HG02870 (cell line): ENCODE measurements at regions not wholly inside any gene's neighbourhood (a gene's known extent, or its start where the extent isn't known, plus 50 kb on each side); places are given as distances from the start of the nearest gene placed in this dataset.
A peak's percentile ranks its signal among the peaks of the same experiment; 100 is the strongest.
"Not testable (repeated sequence)": the region's sequence is repeated elsewhere in the genome, so short reads cannot be mapped to it uniquely, and the experiment has no call there.

Experiments
- ATAC-seq: cut with Tn5 transposase; IDR thresholded peaks from one replicate; pipeline ENCODE4 v1.9.1; 2021; ENCODE audit warnings: mild to moderate bottlenecking, moderate library complexity; ENCODE audit not compliant: unreplicated experiment

DNA sequence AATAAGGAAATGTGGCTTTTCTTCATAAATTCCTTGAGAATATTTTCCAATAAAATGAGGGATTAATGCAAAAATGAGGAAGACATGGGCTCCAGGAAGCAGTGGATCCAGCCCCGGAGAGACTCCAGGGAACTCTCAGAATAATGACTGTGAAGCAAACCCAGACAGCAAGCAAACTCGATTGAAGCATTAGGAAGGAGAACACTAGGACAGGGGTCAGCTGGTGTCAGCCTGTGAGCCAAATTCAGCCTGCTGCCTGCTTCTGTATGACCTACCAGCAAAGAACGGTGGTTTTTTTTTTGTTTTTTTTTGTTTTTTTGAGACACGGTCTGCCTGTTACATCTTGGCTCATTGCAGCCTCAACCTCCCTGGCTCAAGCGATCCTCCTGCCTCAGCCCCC is 133.9 kb upstream of the FOXN2 start:
- ATAC-seq = no peak

DNA sequence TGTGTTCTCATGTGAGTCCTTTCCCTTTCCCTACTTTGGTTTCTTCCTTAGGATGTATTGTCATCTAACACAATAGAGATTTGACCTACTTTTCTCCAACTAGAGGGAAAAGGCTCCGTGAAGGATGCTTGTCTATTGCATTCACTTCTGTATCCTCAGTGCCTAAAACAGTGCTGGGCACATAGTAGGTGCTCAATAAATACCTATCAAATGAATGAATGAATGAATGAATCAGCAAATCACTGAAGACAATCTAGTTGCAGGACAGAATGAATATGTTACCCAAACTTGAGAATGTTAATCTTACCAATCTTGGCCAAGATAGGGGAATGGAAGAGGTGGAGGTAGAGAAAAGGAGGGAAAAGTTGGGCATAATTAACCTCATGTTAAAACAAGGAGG is 131.2 kb upstream of the FOXN2 start:
- ATAC-seq = no peak

DNA sequence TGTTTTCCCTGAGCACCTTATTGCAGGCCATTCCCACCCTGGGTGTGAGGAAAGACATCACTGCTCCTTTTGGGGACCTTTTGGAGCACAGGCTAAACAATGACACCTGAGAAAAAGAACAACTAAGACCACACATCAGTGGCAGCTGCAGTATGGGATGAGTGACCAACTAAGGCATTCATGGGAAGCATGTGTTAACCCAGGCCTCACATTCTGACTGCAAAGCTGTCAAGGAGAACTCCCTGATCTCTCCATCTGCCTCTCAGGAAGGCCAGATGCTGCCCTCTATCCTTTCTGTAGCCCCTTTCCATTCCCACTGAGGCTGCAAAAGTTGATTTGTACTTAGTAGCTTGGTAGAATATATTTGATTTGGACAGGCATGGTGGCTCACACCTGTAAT is 130.5 kb upstream of the FOXN2 start:
- ATAC-seq = no peak

DNA sequence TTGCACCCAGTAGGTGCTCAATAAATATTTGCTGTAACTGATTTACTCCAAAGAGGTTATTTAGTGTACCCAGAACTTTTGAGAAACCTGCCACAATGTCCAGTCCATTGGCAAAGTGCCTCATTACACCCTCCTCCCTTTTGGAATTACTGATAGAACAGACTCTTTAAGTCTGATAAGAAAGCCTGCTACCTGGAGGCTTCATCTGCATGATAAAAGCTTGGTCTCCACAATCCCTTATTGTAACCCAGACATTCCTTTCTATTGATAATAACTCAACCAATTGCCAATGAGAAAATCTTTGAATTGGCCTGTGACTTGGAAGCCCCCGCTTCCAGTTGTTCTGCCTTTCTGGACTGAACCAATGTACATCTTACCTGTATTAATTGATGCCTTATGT is 127.0 kb upstream of the FOXN2 start:
- no peak for ATAC-seq

DNA sequence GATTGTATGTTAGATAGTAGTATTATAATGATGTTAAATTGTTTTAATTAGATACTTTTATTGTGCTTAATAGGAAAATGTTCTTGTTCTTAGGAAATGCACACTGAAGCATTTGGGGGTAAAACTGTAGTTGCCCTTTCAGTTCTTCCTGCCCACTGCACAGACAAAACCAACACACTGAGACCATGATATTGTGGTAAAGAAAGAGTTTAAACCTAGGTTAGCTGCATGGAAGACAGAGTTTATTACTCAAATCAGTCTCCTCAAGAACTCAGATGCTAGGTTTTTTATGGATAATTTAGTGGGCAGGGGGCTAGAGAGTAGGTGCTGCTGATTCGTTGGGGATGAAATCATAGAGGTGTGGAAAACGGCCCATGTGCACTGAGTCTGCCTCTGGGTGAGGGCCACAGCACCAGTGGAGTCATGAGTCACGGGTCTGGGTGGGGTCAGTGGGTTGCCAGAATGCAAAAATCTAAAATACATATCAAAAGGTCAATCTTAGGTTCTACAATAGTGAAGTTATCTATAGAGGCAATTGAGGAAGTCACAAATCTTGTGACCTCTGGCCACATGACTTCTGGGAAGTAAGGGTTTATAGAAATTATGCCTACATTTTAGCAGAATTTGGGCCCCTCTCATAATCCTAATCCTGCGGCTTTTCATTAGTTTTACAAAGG is 124.8 kb upstream of the FOXN2 start:
- ATAC-seq = no peak

DNA sequence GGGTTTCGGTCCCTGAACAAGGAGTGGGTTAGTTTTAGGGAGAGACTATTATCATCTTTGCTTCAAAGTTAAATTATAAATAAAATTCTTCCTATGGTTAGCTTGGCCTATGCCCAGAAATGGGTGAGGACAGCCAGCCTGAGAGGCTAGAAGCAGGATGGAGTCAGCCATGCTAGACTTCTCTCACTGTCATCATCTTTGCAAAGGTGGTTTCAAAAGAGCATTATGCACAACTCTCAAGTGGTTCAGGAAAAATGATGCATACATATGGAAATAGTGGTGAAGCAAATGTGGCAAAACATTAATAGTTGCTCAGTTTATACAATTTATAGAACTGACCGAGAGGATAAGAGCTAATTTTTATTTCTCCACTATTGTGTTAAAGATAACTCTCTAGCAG is 124.3 kb upstream of the FOXN2 start:
- ATAC-seq = no peak

DNA sequence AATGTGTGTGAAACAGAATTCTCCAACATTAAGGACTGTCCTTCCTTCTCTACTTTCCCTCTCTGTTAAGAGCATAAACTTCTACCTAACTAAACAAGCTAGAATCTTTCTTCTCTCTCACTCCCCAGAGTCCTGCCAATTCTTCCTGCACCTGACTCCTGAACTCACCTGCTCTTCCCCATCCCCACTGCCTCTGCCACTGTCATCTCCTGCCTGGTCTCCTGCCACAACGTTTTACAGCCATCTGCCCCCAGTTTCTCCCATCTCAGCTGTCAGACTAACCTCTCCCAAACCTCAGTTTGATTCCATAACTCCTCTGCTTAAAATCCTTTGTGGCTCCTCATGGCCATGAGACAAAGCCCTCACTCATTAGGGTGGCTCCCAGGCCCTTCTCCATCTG is 119.8 kb upstream of the FOXN2 start:
- no peak for ATAC-seq

DNA sequence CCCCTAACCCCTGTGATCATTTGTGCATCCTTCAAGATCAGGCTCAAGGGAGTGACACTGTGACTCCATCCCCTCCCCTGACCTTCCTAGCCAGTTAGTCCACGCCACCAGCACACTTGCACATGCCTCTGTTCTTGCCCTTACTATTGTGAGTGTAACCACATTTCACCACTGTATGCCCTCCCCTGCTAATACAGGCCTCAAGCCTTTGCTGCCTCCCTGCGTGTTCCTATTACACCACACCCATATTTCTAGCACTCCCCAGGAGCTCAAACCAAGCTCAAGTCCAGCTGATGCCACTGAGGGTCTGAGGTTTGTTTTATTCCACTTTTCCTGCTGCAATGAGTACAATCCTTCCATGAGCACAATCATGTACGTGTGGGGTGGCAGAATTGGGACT is 119.3 kb upstream of the FOXN2 start:
- no peak for ATAC-seq

DNA sequence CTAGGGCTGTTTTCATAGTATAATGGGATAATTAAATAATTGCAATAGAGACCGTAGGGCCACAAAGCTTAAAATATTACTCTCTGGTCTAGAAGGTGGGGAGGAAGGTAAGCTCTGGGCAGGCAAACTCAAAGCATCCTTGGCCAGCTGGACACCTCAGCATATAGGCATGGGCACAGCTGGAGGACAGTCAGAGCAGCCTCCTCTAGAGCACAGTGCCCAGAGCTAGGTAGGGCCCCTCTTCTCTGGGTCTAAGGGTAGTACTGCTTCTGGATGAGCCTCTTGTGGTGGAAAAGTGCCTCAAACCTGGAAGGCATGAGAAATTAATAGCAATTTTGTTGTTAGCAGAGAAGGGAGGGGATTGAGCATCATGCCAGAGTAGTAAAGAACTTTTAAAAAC is 116.9 kb upstream of the FOXN2 start:
- ATAC-seq = no peak

DNA sequence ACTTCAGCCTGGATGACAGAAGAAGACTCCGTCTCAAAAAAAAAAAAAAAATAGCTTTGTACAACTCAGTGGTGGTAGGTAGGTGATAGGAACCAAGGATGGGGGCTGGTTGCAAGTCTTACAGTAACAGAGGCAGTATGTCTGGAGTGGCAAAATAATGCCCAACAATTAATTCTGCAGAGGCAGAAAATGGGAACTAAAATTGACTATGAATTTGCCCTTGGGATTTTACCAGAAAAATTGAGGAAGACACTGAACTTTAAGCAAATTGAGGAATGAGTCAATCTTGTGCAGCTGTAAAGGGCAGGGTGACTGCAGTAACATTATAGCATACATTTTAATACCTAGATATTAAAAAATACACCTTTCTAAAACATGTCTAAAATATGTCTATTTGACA is 116.1 kb upstream of the FOXN2 start:
- no peak for ATAC-seq

DNA sequence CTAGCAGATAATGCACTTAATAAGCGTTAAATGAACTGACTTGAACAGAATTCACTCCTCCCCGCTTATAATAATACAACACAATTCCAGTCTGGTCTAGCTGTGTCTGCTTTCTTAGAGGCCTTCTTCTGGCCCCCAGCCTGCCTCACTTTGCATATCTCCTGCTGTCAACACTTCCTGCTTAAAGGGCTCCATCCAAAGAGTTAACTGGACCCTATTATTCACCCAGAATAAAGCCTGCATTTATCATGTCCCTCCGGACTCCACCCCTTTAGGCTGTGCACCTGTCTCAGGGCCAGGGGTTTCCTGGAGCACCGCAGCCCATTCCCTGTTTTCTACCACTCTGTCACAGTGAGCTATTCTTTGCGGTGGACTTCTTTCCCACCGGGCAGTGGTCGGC is 115.4 kb upstream of the FOXN2 start:
- ATAC-seq = no peak

DNA sequence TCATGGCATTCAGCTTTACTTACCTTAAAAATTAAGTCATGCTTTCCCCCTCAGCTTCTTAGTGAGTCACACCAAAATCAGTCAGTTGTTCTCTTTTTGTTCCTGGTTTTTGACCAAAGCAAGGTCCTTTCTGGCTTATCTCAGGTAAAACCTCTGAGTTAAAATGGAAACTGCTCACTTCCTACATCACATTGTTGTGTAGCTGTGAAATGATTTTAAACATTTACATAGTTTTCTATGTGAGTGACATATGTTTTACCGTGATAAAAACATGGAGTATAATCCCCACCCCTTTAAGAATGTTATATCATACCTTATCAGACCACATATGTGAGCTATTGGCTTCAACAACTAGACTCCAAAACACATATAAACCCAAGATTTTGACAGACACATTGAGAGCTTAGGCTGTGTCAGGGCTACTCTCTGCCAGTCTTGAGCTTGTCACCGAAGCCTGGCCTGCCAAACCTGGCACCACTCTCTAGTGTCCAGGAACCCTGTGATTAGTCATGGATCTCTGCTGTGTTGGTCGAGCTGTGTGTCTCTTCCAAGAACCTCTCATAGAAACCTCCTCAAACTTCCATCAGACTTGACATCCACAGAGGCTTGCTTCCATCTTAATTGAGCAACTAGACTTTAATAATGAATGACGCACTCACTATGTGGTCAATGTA is 113.7 kb upstream of the FOXN2 start:
- peak; percentile 83 for ATAC-seq

DNA sequence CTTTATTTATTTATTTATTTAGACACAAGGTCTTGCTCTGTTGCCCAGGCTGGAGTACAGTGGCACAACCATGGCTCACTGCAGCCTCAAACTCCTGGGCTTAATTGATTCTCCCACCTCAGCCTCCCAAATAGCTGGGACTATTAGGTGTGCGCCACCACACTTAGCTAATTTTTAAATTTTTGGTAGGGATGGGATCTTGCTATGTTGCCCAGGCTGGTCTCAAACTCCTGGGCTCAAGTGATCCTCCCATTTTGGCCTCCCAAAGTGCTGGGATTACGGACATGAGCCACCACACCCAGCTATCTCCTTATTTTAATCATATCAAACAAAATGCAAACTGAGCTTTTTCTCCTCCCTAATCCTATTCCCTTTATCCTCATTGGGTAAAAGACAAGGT is 113.0 kb upstream of the FOXN2 start:
- ATAC-seq = not testable (repeated sequence)

DNA sequence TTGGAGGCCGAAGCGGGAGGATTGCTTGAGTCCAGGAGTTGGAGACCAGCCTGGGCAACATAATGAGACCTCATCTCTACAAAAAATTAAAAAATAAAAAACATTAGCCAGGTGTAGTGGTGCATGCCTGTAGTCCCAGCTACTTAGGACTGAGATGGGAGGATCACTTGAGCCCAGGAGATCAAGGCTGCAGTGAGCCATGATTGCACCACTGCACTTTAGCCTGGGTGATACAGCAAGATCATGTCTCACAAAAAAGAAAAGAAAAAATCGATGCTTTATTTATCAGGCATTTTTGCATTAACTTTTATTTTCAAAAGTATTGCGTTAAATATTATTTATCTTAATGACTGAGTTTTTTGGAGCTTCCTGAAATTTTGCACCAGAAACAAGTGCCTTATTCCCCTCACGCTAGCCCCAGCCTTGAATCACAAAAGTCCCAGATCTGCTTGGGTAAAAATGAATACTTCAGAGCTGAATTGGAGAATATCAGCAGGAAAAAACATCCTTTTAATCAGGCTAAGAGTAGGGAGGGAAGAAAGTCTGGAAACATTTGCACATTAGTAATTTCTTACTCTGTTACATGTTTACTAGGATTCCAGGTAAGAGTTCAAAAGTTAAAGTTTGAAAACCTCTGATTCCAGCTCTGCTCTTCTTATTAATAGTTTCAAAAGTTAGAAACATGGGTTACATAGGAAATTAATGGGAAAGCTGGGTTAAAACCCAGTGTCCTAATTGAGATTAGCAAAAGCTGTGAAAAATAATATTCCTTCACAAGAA is 111.4 kb upstream of the FOXN2 start:
- ATAC-seq = no peak

DNA sequence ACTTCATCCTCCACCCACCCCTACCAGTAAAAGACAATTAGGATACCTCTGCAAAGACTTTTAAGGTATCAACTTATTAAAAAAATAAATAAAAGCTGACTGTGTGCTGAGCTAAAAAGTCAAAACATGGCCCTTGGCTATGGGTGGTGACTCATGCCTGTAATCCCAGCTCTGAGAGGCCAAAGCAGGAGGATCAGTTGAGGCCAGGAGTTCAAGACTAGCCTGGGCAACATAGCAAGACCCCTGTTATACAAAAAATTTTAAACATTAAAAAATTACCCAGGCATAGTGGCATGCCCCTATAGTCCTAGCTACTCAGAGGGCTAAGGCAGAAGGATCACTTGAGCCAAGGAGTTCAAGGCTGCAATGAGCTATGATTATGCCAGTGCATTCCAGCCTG is 110.8 kb upstream of the FOXN2 start:
- no peak for ATAC-seq

DNA sequence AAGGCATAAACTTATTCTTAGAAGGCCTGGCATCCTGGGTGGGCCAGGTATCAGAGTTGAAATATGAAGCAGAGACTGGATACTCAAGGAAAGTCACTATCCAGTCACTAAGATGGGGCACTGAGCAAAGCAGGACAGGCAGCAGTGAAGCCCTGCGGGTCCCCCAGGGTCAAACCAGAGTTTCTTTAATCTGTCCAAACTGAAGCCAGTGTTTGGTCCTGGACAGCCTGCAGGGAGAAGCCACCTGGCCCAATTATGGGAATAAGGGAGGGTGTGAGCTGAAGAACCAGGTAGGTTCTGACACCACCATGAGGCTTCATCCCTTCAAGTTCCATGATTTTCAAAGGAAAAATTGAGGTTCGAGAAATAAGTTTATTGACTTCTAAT is 109.7 kb upstream of the FOXN2 start:
- ATAC-seq = no peak

DNA sequence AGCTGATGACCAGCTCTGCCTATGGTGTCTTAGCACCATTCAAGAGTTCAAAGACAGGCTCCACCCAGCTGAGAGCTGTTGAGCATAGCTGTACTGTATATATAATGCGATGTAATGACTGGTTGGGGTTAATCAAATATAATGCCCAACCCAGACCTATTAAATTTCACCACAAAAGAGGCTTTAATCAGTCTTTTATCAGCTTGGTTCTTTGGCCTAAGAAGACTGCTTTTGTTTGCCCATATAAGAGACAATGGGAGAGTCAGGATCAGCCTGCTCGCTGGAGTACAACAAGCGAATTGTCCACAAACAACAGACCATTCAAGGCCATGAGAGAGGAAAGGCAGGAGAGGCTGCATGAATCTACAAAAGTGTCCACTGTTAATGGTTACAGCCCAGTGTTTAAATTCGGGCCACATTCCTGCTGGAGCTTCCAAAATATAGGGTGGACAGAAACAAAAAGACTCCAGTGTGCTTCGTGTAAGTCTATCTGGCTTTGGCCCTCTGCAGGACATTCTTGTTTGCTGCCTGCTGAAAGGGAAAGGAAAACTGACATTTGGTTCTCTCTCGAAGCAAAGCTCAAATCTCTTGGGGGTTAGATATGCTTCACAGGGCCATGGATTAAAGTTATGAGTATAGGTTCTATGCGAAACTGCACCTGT is 109.2 kb upstream of the FOXN2 start:
- ATAC-seq = no peak

DNA sequence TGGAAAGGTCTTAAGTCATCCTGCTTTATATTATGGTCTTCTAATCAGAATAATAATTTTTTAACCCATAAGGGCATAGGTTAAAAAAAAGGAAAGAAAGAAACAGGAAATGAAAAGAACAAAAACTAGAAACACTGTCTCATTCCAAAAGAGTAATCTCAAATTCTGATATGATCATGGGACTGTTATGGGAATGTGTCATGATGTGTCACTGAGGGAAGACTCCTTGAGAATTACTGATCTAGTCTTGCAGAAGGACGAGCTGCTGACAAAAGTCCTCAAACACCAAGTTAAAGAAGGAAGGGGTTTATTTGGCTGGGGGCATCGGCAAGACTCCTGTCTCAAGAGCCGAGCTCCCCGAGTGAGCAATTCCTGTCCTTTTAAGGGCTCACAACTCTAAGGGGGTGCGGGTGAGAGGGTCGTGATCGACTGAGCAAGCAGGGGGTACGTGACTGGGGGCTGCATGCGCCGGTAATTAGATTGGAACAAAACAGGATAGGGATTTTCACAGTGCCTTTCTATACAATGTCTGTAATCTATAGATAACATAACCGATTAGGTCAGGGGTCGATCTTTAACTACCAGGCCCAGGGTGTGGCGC is 108.3 kb upstream of the FOXN2 start:
- not testable (repeated sequence) for ATAC-seq

DNA sequence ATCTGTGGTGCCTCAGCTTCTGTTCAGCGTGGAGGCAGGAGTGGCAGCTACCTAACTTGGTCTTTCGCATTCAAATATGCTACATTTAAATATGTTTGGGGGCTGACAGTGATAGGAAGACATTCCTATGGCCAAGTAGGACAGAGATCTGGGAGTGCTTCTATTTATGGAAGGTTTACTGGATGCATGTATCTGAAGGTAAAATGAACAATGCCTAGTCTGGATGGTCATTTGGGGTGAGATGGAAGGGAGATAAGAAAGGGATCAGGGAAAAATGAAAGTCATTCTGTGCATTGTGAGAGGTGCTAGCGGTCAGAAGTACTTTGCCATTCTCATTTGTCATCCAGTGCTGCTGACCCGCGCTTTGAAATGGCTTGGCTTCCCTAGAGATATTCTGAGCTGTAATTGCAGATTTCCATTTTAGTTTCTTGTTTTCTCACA is 107.3 kb upstream of the FOXN2 start:
- ATAC-seq = no peak

DNA sequence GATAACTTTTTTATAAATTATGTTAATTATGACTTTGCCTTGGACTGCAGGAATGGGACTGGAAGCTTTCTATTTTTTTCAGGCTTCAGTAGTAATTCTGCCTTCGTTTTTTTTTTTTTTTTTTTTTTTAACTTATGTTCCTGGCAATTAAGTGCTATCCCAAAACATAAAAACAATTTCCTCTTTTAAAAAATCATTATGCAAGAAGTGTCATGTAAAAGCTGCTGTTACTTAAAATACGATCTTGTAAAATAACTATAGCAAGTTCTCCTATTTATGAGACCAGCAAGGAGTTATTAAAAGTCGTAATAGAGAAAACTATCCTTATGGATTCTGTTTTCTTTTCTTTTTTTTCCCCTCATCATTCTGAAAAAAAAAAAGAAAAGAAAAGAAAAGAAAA is 106.6 kb upstream of the FOXN2 start:
- ATAC-seq = no peak

DNA sequence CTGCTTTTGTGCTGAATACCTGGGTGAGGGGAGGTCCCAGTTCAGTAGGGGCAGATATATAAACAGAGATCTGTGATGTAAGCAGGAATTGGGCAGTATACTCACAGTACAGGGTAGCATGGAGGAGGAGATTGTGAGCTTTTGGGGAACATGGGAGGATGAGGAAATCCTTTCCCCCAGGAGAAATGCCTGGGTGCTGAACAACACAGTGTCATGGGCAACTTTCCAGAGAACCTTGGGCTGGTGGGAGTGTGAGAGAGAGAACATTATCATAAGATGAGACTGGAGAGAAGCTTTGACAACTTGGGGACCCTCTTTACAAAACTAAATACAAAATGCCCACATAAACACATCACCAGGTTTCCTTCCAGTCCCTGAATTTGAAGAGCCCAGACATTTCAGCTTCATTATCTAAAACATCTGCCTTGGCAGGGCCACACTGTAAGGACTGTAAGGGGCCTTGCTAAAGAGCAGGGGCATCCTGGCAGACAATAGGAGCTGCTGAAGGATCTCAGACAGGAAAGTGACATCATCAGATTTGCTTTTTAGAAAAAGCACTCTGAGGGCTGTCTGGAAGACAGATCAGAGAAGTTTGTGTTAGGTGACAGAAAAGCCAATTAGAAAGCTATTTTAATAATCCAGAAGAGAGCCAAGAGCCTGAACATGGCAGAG is 105.1 kb upstream of the FOXN2 start:
- no peak for ATAC-seq
